HG03097 (cell line): ENCODE measurements at regions not wholly inside any gene's neighbourhood (a gene's known extent, or its start where the extent isn't known, plus 50 kb on each side); places are given as distances from the start of the nearest gene placed in this dataset.
"Not testable (repeated sequence)": the region's sequence is repeated elsewhere in the genome, so short reads cannot be mapped to it uniquely, and the experiment has no call there.

Experiments used
- ATAC-seq: cut with Tn5 transposase; IDR thresholded peaks from one replicate; pipeline ENCODE4 v1.9.1; 2021; ENCODE audit not compliant: unreplicated experiment, low FRiP score

DNA sequence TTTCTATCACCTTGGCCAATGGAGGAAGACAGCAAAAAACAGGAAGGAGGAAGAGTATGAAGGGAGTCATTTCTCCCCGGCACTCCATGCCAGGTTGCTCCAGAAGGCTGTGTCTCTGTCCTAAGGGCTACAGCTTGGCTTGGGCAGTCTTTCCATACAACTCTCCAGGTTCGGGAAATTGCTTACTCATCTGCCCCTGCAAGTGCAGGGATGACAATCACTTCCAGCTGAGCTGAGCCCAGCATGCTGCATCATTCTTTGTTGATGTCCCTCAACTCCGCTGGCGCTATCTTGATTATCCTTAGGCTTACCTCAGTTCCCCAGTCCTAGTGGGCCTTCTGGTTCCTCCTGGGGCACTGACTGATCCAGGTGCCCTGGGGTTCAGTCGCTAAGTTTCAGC is 86.9 kb upstream of the COPS8 start:
- no peak for ATAC-seq

- ATAC-seq = no peak
These were observed 85.2 kb upstream of the COPS8 start for GRCh38 chr2:237000481-237000880.

DNA sequence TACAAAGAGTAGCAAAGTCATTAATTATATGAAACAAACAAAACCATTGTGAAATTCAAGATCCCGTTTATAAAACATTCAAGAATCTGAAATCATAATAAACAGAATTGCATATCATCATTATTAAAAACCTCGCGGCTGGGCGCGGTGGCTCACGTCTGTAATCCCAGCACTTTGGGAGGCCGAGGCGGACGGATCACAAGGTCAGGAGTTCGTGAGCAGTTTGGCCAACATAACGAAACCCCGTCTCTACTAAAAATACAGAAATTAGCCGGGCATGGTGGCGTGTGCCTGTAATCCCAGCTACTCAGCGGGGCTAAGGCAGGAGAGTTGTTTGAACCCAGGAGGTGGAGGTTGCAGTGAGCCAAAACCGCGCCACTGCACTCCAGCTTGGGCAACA is 80.3 kb upstream of the COPS8 start:
- ATAC-seq = not testable (repeated sequence)

DNA sequence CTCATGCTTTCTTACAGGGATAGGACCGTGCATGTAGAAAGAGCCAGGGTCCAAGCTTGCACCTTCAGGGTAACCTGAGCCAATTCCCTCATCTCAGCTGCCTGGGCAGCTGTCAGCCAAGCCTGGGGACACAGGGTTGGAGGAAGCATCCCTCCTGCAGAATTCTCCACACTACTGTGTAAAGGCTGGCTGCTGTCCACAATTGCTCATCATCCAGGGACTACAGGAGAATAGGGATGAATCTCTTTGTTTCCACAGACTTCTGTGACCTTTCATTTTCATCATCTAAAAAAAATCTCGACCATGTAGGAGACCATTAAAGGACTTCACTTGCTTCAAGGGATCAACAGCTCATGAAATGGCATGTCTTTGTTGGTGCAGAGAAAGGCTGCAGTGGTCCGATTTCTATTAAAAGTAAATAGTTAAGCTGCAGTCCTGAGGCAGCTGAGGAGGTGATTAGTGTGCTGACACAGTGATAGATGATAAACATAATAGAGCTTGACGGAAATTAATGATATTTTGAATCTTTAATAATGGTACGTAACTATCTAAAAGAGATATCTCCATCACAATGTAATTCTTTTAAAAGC is 74.4 kb upstream of the COPS8 start:
- no peak for ATAC-seq

- ATAC-seq = no peak
These were observed 73.7 kb upstream of the COPS8 start for GRCh38 chr2:237012004-237012403.

DNA sequence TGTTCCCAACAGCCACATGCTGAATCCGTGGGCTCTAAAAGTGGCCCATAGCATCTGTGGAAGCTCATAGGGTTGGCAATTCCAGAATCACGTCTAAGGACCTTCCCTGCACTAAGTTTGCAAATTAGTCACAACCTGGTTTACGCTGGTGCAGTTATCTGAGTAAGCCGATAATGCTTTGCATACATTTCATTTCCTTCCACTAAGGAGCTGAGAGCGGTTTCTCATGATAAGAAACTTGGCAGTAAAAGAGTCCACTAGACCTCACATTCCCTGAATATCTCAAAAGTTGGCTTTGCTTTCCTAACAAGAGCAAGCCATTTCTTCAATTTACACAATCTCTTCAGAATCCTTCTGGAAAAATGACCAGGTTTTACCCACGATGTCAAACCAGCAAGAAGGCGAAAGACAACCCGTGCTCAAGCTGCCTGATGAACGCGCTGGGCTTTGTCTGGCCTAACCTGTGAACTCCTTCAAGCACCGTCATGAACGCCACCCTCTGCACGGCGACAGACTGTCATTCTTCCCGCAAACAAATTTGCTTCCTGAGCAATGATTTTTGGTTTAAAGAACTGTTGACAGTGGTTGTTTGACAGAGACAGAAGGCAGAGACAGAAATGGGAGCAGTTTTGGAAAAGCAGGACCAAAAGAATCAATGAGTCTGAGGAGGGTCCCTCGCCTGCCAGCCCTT is 73.0 kb upstream of the COPS8 start:
- ATAC-seq = no peak

DNA sequence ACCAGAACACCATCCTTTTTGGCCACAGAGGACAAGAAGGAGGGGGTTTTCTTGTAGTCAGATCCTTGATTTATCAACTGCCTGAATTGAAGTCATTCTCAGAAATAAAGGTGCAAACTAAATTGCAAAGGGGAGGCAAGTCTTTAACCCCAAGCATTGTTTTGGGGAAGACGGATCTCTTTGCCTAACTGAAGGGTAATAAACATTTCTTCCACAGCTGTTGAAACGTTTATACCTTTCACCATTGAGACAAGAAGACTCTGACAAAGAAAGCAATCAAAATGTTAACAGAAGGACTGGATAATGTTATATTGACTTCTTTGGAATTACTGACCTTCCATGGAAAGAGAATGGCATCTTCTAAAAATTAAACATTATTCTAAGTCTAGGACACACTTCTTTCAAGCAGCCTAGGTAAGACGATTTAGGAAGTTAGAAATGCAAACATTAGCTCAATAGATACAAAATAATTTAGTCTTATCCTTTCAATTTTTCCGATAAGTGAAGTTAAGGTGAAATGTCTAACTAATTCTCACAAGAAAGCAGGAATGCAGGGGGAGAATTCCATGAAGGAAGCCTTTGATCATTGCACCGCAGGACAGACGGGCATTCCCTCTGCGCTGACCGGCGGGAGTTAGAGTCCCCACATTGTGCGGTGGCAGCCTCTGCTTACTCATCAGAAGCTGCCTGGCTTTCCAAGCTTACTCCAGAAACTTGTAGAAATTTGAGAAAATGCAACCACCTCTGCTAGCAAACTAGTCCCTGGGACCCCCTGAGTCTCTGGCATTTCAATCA is 69.4 kb upstream of the COPS8 start:
- ATAC-seq = no peak

DNA sequence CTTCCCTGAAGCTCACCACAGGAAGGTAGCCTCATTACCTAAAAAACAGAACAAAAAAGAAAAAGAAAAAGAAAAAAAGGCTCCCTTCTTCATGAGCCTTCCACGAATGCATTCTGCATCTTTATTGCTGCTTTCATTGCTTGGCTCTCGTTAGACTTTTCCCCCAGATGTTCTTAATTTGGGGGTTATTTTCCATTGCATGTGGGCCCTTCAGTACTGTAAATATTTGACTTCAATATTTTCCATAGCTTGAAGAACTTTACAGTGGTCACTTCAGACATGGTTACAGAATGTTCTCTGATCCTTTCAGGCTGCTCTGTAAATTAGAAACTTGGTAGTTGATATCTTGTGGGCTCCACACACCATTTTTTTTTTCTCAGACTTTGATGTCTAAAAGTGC is 65.6 kb upstream of the COPS8 start:
- ATAC-seq = no peak

DNA sequence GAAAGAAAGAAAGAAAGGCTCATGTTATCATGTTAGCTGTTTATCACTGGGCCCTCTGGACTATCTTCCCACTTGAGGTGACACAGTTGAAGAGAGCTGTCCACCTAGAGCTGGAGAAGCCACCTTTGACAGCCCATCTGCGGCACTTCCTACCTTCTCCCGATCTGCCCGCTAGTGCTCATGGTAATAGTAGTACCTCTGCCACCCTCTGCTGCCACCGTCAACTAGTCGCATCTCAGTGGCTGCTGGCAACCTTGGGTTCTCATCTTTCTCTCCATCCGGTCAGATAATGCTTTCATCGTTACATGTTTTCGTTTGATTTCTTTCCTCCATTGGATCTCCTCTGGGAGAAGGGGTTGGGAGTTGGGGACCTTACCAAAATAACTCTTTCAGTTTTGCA is 63.2 kb upstream of the COPS8 start:
- no peak for ATAC-seq

DNA sequence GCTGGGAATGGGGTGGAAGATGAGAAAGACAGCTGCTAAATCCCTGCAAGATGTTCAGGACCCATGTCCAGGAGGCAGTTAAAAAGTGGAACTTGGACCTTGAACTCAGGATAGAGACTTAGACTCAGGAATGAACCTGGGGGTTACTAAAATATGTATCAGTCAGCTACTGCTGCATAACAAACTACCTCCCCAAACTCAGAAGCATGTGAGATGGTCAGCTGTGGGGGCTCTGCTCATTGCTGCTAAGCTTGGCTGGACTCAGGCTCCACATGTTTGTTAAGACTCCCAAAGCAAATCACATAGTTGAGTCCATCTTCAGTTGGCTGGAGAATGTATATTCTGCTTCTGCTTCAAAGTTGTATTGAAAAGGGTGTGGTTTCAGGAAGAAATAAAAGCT is 61.4 kb upstream of the COPS8 start:
- no peak for ATAC-seq

- ATAC-seq = no peak
These were observed 60.4 kb upstream of the COPS8 start for GRCh38 chr2:237025090-237025865.

GRCh38 chr2:237026981-237027711 is 58.5 kb upstream of the COPS8 start:
- ATAC-seq = no peak

- no peak for ATAC-seq
These were observed 58.0 kb upstream of the COPS8 start for GRCh38 chr2:237027712-237028029.

DNA sequence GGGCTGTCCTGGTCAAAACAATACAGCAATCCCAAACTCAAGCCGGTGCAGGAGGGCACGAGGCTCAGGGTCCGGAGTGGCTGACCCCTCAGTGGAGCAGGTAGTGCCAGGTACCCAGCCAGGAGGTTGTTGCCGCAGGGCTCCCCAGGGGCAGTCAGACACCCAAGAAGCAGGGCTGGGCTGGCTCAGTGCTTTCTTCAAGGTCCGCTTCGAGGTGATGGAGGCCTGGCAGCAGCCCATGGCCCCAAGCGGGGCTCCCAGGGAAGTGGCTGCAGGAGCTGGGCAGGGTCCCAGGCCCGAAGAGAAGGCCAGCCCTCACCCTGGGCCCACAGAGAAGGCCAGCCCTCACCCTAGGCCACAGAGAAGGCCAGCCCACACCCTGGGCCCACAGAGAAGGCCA is 55.3 kb upstream of the COPS8 start:
- ATAC-seq = no peak

- ATAC-seq = no peak
These were observed 52.1 kb upstream of the COPS8 start for GRCh38 chr2:237033536-237034060.

GRCh38 chr2:237035781-237036475 is 49.8 kb upstream of the COPS8 start:
- no peak for ATAC-seq
